HG02798 (cell line): ENCODE measurements at regions not wholly inside any gene's neighbourhood (a gene's known extent, or its start where the extent isn't known, plus 50 kb on each side); places are given as distances from the start of the nearest gene placed in this dataset.

Source experiments
- ATAC-seq: cut with Tn5 transposase; IDR thresholded peaks from one replicate; pipeline ENCODE4 v1.9.1; 2021; ENCODE audit warnings: mild to moderate bottlenecking; ENCODE audit not compliant: unreplicated experiment, poor library complexity

DNA sequence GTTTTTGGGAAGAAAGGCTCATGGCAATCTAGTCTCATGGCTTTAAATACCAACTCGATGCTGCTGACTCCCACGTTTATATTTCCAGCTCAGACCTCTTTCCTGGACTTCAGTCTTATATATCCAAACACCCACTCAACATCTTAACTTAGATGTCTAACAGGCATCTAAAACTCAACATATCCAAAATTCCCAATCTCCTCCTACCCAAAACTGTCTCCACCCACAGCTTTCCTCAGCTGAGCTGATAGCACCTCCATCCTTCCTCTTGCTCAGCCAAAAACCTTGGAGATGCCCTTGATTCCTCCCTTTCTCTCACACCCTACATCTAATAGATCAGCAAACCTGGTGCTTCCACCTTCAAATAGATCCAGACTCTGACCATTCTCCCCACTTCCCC, 202.5 kb downstream of the TLE3 start:
- no peak for ATAC-seq

DNA sequence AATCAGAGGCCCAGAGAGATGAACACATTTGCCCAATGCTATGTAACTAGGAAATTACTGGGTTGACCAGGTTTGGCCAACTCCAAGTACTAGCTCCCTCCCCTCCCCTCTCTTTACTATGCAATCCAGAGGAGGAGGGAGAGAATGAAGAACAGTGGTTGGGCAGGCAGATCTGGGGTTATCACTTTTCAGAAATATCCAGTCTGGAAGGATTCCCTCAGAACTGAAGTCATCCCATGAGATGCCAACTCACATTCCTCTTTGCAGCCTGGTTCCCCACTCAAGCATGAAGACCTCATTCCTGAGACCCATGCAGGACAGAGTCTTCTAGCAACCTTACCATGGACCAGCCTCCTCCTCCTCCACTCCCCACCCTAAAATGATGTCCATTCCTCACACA, 201.1 kb downstream of the TLE3 start:
- no peak for ATAC-seq

DNA sequence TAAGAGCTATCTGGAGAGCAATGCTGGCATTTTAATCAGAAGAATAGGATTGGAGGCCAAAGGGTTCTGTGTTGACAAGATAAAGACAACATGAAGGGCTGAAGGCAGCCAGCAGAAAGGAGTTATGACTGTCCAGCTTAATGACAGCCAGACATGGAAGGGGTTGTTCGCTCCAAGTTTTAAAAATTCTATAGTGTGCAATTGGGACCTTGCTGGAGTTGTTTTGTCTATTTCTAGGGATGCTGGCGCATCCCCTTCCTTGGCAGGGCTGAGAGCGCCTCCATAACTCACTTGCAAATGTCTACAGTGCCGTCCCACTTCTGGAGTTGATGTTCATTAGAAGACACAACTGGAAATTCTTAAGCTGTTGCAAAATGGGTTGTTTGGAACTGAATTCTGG, 200.7 kb downstream of the TLE3 start:
- no peak for ATAC-seq

DNA sequence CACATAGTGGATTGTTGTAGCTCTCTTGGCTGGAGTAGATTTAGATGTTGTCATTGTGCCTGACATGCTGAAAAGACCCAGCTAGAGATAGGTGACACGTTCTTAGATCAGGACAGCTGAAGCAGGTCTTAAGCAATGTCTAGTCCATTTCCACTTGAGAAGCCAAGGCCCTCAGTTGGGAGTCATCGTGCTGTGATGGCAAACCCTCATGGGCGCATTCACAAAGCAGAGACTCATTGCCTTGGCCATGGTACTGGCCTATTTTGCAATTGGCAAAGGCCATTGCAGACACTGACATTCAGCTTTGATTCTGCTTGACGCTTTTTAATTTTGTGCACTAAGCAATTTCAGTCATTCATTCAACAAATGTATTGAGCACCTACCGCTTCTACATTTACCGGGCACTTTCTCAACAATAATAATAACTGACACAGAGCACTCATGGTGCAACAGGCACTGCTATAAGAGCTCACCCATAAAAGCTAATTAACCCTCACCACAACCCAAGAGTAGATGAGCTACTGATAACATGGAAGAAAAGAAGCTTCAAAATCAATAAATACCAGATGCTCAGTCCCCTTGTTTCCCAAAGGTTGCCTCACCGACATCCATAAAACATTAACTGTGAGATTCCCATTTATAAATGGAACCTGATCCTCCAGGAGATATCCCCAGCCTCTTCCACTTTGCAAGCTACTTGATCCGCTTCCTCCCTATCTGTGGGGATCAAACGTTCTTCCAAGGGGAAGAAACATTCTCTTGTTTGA, 200.1 kb downstream of the TLE3 start:
- ATAC-seq = no peak

DNA sequence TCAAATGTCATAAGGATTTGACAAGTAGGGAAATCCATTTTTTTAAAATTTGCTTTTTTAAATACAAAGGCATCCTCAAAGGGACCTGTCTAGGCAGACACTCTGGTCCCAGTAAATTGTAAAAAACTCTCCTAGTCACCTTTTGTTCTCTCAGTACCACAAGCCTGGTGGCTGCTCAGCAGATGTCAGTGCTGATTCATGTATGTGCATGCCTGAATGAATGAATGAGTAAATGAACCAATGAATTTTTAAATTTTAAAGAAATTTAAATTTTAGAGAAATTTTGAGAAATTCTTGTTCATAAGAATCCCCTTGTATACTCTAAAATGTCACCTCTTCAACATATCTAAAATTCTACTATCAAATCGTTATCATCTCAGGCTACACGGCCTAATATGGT, 199.5 kb downstream of the TLE3 start:
- no peak for ATAC-seq

DNA sequence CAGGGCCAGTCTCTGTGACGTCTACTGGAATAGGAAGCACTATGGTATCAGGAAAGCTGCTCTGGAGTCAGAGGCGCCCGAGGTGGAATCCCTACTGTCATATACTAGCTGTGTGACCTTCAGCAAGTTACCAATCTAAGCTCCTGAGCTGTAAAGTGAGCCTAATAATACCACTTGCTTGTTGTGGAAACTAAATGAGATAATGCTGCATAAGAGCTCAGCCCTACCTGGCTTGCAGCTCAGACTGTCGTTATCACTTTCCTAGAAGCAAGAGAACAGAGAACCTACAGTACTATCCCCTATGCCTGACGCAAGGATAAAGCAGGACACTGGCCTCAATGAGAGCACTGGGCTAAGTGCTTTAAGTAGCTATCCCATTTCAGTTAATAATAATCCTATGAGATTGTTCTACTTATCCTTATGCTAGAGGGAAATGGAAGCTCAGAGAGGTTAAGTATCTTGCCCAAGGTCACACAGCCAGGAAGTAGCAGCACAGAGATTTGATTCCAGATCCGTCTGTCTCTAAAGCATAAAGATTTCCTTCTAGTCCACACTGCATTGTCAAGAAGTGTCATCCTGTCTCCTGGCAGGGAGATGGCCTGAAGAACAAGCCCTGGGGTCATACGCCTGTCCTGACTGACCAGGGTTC, 195.2 kb downstream of the TLE3 start:
- no peak for ATAC-seq

DNA sequence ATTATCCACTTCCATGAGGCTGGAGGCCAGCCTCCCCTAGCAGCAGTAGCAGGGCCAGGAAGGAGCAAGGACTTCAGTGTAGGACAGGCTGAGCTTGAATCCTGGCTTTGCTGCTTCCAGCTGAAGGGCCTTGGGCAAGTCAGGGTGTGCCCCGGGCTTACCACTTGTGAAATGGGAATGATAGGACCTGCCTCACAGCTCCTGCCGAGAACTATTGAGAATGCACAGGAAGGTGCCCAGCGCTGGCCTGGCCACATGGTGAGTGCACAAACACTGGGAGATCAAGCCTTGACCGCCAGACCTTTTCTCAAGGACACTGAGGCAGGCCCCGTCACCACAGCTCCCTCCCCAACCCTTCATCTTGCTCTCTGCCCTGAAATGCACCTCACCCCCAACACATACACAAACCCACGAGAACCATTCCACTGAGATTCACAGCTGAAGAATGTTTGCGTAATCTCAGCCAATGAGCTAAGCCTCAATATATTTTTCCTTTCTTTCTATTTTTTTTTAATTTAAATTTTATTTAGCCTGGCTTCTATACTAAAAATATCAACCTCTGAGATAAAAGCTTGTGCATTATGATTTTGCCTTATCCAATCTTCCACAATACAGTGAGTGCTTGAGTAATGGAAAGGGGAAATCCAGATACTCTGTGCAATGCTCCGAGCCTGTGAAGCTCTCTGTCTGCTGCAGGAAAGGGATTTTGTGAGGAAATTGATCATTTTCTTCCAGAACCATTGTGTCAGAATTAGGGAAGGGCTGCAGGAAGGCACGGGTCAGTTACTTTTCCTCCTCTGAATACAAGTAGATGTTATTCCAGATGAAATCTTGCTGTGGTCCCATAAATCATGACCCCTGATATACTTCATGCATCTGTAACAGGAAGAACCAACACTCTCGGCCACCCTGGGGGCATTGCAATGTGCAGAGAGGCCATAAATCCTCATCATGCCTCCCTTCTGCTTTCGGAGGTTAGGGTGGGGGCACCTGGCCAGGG, 193.9 kb downstream of the TLE3 start:
- ATAC-seq = no peak

DNA sequence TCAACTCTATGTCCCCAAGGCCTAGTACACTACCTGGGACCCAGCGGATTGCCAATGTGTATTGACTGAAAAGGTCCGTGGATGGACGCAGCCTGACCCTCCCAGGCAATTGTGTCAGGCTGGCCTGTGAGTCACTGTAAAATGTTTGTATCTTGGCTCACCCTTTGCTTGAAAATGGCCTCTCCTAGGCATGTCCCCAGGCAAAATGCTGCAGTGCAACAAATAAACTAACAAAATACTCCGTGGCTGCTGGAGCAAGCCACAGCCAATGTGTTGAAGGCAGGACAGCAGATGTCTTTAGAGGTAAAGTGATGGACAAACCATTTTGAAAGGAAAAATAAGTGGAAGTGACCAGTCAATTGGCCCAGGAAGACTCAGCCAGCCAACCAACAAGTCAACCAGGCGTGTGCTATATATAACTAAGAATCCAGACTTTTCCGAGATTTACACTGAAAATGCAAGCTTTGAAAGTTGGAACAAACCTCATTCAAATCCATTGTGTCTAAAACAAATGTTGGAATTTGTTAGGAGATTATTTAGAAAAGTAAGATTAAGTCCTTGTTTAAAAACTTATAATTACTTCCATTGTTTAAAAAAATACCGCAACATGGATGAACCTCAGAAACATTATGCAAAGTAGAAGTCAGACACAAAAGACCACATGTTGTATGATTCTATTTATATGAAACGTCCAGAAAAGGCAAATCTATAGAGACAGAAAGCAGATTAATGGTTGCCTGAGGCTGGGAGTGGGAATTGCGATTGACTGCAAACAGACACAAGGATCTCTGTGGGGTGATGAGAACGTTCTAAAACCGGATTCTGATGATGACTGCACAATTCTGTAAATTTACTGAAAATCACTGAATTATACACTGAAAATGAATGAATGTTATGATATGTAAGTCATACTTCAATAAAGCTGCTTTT, 191.2 kb downstream of the TLE3 start:
- ATAC-seq = no peak

DNA sequence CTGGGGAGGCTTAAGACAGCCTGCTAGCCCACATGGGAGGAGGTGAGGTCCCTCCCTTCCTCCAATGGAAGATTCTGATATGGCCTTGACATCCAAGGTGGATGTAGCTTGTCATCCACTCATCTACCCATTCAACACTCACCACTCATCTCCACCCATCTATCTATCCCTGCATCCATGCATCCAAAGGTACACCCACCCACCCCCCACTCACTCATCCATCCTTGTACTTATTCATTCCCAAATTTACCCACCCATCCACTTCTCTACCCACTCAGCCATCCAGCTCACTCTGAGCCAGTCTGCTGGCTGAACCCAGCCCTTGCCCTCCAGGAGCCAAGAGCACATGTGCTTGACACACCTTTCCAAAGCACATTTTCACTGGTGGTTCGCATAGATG, 189.7 kb downstream of the TLE3 start:
- no peak for ATAC-seq

DNA sequence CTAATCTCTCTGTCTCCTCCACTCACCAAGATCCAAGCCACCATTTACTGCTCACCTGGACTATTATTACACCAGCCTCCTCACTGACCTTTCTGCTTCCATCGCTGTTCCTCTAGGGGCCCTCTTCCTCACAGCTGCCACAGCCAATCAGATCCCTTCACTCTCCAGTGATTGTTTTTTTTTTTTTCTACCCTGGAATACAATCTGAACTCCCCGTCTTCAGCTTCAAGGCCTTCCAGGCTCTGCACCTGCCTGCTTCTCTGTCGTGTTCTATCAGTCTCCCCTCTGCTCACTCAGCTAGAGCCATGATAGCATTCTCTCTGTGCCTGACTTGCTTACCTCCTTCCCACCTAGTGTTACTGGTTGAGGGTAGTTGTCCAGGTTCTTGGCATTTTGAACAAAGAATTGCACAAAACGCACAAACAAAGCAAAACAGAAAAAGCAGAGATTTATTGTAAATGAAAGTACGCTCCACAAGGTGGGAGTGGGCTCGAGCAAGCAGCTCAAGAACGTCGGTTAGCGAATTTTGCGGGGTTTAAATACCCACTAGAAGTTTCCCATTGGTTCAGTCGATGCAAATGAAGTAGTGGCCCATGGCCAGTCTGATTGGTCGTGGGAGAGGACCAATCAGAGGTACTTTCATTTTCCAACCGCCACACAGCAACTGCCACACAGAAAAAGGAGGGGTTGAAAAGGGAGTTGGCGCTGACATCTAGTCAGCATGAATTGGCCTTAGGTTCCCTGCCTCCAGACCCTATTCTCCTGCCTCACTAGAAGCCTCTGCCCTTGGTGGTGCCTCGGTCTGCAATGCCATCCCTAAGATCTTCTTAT, 188.9 kb downstream of the TLE3 start:
- ATAC-seq = no peak

DNA sequence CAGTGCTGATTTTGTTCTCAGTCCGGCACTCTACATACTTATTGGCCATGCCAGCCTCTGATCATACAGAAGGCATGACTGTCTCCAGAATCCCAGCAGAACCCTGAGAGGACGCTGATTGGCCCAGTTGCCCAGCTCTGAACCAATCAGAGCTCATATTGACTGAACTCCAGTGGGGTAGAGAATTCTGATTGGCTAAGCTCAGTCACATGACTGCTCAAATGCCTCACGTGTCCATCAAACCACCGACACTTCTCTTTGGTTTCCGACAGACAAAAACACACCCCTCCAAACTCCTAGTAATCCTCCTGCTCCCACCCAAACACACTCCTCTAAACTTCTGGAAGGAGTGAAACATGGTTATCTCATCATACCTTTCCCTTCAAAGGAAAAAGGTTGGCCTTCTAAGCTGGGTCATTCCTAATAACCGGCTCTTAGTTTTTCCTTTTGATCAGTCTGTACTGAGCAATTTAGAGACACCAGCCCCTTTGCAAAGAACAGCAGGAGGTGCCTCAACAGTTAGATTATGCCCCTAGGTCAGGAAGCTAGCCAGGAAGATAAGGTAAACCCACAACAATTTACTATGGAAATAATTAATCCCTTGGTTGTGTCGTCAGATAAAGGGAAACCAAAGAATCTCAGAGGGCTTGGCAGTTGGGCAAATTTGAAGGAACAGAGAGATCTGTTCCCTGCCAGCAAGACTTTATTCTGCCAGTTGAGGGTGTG, 187.8 kb downstream of the TLE3 start:
- no peak for ATAC-seq

DNA sequence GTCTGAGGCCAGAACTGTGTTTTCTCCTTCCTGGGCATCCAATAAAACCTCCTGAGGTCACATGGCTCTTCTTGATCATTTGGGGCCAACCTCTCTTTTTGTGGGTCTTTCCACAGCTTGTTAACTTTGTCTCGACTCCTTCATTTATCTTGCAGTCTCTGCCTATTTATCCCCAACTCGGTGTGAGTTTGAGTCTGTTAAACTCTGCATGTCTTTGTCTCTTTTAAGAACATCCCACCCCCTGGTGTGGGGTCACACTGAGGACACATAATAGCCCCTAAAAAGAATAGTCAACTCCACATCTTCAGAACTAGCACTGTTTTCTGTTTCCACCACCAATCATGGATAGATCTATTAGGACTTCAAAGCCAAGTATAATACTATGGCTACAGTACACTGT, 187.2 kb downstream of the TLE3 start:
- no peak for ATAC-seq

DNA sequence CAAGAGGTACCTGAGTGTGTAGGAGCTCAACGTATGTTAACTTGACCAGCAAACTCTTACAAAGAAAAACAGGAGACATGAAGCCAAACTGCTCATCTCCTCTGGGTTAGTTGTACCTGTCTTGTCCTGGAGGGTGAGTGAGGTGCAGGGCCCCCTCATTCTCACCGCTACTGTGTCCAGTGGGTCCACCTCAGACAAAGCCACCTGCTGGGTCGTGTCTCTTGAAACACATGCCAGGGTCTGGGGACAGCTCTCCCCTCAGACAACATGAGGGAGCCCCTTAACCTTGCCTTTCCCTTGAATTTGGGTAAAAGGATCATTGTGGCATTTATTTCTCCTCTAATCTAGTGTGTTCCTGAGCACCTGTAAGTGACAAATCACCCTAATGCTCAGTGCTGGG, 185.6 kb downstream of the TLE3 start:
- no peak for ATAC-seq

DNA sequence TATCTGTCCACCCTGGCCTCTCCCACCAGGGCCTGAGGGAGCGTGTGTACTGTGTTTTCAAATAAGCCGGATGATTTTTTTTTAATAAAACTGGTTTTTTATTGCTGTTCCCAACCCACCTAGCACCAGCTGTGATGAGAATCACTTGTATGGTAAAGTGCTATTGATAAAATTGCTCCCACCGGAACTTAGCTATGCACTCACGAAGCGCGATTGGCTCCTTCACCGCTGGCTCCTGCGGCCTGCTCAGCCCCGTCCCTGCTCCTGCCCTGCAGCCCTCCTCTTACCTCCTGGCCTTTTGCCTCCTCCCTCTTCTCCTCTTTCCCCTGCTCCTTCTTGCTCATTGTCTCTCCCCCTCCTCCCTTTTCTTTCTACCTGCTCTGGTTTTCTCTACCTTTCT, 183.7 kb downstream of the TLE3 start:
- ATAC-seq = no peak

DNA sequence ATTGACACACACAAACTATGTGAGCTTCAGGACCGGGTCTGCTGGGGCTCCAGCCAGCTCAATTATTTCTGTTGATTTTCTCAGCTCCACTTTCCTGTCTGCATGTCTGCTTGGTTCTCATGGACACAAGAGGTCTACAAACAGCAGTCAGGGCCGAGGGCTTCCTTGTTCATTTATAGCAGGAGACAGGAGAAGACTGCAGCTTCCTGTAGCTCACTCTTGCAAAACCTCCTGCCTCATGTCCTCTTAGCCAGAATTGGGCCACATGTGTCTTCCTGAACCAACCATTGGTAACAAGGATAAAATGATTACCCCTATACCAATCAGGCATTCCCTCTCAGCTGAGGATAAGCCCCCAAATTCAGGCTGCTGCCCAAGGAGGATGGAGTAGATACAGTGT, 182.8 kb downstream of the TLE3 start:
- ATAC-seq = no peak

DNA sequence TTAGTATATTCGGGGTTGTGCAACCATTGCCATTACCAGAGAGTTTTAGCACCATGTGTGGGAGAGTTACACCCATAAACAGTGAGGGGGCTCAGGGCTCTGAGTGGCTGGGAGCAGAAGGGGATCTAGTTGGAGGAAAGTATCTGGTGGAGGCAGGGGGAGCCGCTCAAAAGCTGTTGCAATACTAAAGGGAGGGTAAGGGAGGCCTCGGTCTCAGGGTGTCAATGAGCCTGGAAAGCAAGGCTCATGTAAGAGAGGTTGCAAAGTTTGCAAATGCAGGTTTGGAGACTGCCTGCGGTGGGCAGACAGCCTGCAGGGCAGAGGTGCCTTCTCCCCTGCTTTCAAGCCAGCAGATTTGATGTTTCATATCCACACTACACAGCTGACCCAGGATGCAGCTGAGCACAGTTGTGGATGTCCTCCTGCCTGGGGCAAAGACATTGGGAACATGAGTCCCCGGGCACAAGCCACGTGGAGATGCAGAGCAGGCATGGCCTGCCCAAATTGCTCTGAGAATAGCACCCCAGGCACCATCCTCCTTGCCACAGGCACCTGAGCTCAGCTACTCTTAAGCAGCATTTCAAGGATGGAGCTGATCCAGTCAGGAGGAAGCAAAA, 181.4 kb downstream of the TLE3 start:
- no peak for ATAC-seq

DNA sequence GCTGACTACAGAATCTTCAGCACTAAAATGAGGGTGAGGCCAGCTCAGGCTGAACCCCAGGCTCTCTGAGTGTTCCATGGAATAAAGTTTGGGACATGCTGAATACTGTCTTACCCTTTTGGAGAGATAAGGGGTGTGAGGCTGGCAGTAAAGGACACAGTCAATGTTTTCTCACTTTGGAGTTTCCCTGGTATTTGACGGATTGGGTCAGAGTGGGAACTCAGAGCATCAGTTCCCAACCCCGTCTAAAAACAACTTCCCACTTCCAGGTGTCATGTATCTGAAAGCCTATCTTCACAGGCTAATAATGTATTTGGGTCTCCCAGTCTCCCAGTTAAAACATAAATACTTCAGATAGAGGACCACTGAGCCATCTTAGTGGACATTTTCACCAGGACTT, 180.7 kb downstream of the TLE3 start:
- no peak for ATAC-seq

DNA sequence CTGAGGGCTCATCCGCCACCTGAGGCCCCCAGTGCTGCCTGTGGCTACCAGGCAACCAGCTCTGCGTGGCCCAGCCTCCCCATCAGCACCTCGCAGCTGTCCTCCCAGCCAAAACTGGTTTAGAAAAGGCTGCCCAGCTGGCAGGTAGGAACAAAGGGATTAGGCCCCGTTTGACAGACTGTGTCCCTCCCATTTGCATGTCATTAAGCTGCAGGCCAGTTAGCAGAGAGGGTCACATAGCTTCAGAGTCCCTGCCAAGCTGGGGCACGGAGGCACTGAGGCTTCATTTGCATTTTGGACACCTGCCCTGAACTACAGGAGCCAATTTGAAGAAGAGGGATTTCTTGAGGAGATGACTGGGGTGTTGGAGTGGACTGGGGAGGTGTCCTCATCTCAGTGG, 177.9 kb downstream of the TLE3 start:
- no peak for ATAC-seq
